Endodermal cell (in vitro differentiated cells): ENCODE measurements at regions not wholly inside any gene's neighbourhood (a gene's known extent, or its start where the extent isn't known, plus 50 kb on each side); places are given as distances from the start of the nearest gene placed in this dataset.

Experiments used
- DNase-seq: peaks from one replicate; pipeline ENCODE4 v3.0.0-alpha.2; 2017
- H3K27ac ChIP-seq: 2 replicates; pipeline ENCODE4 v1.5.1; 2013; ENCODE audit warnings: mild to moderate bottlenecking, low read depth, low read length, moderate library complexity
- H3K27me3 ChIP-seq: 2 replicates; pipeline ENCODE4 v1.6.1; 2013; ENCODE audit warnings: mild to moderate bottlenecking, low read length, moderate library complexity; ENCODE audit not compliant: insufficient read depth, control insufficient read depth, poor library complexity, severe bottlenecking
- H3K36me3 ChIP-seq: 2 replicates; pipeline ENCODE4 v1.7.0; 2013; ENCODE audit warnings: mild to moderate bottlenecking, low read length, moderate library complexity; ENCODE audit not compliant: control insufficient read depth, insufficient read depth
- H3K4me1 ChIP-seq: one replicate; pipeline ENCODE4 v1.7.0; 2013; ENCODE audit warnings: low read length; ENCODE audit not compliant: control insufficient read depth, insufficient read depth
- H3K4me3 ChIP-seq: 2 replicates; pipeline ENCODE4 v1.5.1; 2013; ENCODE audit warnings: mild to moderate bottlenecking, low read length, moderate library complexity
- H3K9ac ChIP-seq: 2 replicates; pipeline ENCODE4 v1.6.1; 2013; ENCODE audit warnings: mild to moderate bottlenecking, low read length, moderate library complexity; ENCODE audit not compliant: poor library complexity, severe bottlenecking; ENCODE audit errors: extremely low read depth
- H3K9me3 ChIP-seq: 2 replicates; pipeline ENCODE4 v1.6.1; 2013; ENCODE audit warnings: mild to moderate bottlenecking, low read length, moderate library complexity; ENCODE audit not compliant: control insufficient read depth
- H3K27ac Mint-ChIP-seq: 2 replicates; pipeline ENCODE4 v1.8.0; 2020; ENCODE audit warnings: mixed read lengths
- H3K27me3 Mint-ChIP-seq: 2 replicates; pipeline ENCODE4 v1.8.0; 2021; ENCODE audit warnings: mild to moderate bottlenecking, mixed read lengths; ENCODE audit not compliant: insufficient read depth
- H3K36me3 Mint-ChIP-seq: 2 replicates; pipeline ENCODE4 v1.8.0; 2020; ENCODE audit warnings: low read depth, mixed read lengths
- H3K4me1 Mint-ChIP-seq: 2 replicates; pipeline ENCODE4 v1.8.0; 2020; ENCODE audit warnings: mixed read lengths
- H3K4me3 Mint-ChIP-seq: 2 replicates; pipeline ENCODE4 v1.8.0; 2020; ENCODE audit warnings: mild to moderate bottlenecking, moderate library complexity, mixed read lengths
- H3K9me3 Mint-ChIP-seq: 2 replicates; pipeline ENCODE4 v1.8.0; 2020; ENCODE audit warnings: mild to moderate bottlenecking, mixed read lengths
- WGBS, 2 experiments: methylation state at CpG; one replicate each; pipeline versions ENCODE4 v1.1.5 to v1.1.7; 2013; ENCODE audit warnings: missing lambda C conversion rate in 2 of 2, mixed read lengths in 1 of 2; ENCODE audit not compliant: insufficient coverage in 1 of 2, insufficient read length in 1 of 2; 5-methylcytosine and 5-hydroxymethylcytosine counted together
- TF ChIP-seq, protein P1 (sequence below): fragments of 200-600 bp; sonication (generic); conservative IDR thresholded peaks from 2 replicates; pipeline ENCODE4 v1.5.0; 2021; ENCODE audit warnings: antibody characterized with exemption, mild to moderate bottlenecking

GRCh38 chr1:233512538-233512937, 101.4 kb upstream of the KCNK1 start:
- no peaks in the 10 kb centered on the region for H3K4me1 Mint-ChIP-seq
- TF ChIP-seq, protein P1, sequence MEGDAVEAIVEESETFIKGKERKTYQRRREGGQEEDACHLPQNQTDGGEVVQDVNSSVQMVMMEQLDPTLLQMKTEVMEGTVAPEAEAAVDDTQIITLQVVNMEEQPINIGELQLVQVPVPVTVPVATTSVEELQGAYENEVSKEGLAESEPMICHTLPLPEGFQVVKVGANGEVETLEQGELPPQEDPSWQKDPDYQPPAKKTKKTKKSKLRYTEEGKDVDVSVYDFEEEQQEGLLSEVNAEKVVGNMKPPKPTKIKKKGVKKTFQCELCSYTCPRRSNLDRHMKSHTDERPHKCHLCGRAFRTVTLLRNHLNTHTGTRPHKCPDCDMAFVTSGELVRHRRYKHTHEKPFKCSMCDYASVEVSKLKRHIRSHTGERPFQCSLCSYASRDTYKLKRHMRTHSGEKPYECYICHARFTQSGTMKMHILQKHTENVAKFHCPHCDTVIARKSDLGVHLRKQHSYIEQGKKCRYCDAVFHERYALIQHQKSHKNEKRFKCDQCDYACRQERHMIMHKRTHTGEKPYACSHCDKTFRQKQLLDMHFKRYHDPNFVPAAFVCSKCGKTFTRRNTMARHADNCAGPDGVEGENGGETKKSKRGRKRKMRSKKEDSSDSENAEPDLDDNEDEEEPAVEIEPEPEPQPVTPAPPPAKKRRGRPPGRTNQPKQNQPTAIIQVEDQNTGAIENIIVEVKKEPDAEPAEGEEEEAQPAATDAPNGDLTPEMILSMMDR = no peak
- Histone ChIP-seq H3K36me3 (no peaks in the 10 kb centered on the region), H3K4me1 (no peaks in the 10 kb centered on the region), H3K9me3 (no peaks in the 10 kb centered on the region), H3K4me3 (no peak overlapping the region), H3K9ac (no peak overlapping the region), H3K27me3 (no peaks in the 10 kb centered on the region), H3K27ac (no peak overlapping the region)
- H3K27me3 Mint-ChIP-seq = no peaks in the 10 kb centered on the region
- no peaks in the 10 kb centered on the region for H3K36me3 Mint-ChIP-seq
- no peak overlapping the region for H3K27ac Mint-ChIP-seq
- H3K4me3 Mint-ChIP-seq = no peak overlapping the region
- no peak for DNase-seq
- WGBS, 2 experiments = 90 to 94% methylated on average over 2 to 3 of the region's 3 CpGs
- no peaks in the 10 kb centered on the region for H3K9me3 Mint-ChIP-seq

DNA sequence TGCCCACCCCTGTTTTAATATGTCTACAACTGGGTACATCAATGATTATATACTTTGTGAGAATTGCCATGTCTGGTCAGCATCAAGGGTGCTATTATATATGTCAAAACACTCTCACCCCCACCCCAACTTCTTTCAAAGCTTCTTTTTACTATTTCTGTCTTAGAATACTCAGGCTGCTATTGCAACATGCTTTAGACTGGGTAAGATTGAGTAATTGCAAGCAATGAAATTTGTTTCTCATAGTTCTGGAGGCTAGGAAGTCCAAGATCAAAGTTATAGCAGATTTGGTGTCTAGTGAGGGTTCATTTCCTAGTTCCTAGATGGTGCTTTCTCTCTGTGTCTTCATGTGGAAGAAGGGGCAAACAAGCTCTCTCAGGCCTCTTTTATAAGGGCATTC, 100.5 kb upstream of the KCNK1 start:
- no peak overlapping the region for H3K9ac ChIP-seq
- no peak overlapping the region for H3K4me3 Mint-ChIP-seq
- no peak overlapping the region for H3K4me3 ChIP-seq
- H3K27me3 Mint-ChIP-seq = no peaks in the 10 kb centered on the region
- H3K9me3 ChIP-seq = peaks cover 1% of the 10 kb centered on the region
- H3K27me3 ChIP-seq = no peaks in the 10 kb centered on the region
- H3K9me3 Mint-ChIP-seq = no peaks in the 10 kb centered on the region
- H3K36me3 ChIP-seq = no peaks in the 10 kb centered on the region
- H3K36me3 Mint-ChIP-seq = no peaks in the 10 kb centered on the region
- no peak overlapping the region for H3K27ac ChIP-seq
- TF ChIP-seq, protein P1 = no peak
- no peak overlapping the region for H3K27ac Mint-ChIP-seq
- no peaks in the 10 kb centered on the region for H3K4me1 ChIP-seq
- no peak for DNase-seq
- peaks cover under 1% of the 10 kb centered on the region for H3K4me1 Mint-ChIP-seq

GRCh38 chr1:233514946-233515391, 98.9 kb upstream of the KCNK1 start:
- DNase-seq = no peak
- Mint-ChIP-seq H3K4me1 (peaks cover 2% of the 10 kb centered on the region), H3K9me3 (no peaks in the 10 kb centered on the region), H3K36me3 (no peaks in the 10 kb centered on the region), H3K27ac (no peak overlapping the region), H3K4me3 (no peak overlapping the region), H3K27me3 (no peaks in the 10 kb centered on the region)
- WGBS, 2 experiments = 95 to 100% methylated on average over 3 to 21 of the region's 21 CpGs
- H3K27me3 ChIP-seq = no peaks in the 10 kb centered on the region
- peaks cover 4% of the 10 kb centered on the region for H3K9me3 ChIP-seq
- H3K4me3 ChIP-seq = no peak overlapping the region
- H3K36me3 ChIP-seq = no peaks in the 10 kb centered on the region
- no peaks in the 10 kb centered on the region for H3K4me1 ChIP-seq
- H3K9ac ChIP-seq = no peak overlapping the region
- H3K27ac ChIP-seq = no peak overlapping the region
- TF ChIP-seq, protein P1 = no peak
